Occipital lobe (tissue), 1 donor: ENCODE measurements at regions not wholly inside any gene's neighbourhood (a gene's known extent, or its start where the extent isn't known, plus 50 kb on each side); places are given as distances from the start of the nearest gene placed in this dataset.

ENCODE experiments used
- DNase-seq: peaks from one replicate; lab custom pipeline; 2025; lab: John Stamatoyannopoulos, UW

DNA sequence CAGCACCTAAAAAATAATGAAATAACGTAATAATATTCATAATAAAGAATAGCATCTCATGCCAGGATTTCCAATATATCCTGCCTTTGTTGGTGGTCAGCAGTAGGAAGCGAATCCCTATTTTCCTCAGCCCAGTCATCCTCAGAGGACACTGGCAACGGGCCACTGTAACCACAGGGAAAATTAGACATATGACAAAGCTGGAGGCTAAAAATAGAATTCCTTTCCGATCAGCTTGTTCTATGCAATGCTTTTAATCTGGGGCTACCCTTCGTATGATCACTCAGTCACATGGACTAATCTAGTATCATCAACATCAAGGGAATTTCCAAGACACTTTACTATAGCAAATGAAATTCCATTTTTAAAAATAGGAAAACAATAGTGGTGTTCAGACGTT lies 246.9 kb upstream of the KCNJ16 start:
- DNase-seq, result no peak

GRCh38 chr17:69834494-69834893 lies 240.5 kb upstream of the KCNJ16 start:
- no peak for DNase-seq

GRCh38 chr17:69851736-69852135 lies 223.3 kb upstream of the KCNJ16 start:
- no peak for DNase-seq

- DNase-seq, result no peak
These were observed 221.3 kb upstream of the KCNJ16 start for GRCh38 chr17:69853541-69854224.

- DNase-seq, result no peak
These were observed 220.7 kb upstream of the KCNJ16 start for GRCh38 chr17:69854225-69854780.

DNA sequence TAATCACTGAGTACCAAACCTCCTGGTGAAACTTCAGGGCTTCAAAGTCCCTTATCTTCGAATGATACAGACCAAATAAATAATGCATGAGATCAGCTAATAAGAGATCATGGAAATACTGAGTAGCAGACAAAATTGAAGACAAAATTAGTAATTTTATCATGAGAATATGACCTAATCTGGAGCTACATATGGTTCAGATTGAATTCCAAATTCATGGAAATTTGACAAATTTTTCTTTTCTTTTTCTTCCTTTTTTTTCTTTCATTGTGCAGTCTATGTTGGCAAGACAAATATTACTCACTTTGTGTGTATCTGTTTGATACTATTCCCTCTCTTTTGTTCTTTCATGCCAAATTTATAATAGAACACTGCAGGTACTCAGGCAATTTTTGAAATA lies 218.1 kb upstream of the KCNJ16 start:
- no peak for DNase-seq

DNA sequence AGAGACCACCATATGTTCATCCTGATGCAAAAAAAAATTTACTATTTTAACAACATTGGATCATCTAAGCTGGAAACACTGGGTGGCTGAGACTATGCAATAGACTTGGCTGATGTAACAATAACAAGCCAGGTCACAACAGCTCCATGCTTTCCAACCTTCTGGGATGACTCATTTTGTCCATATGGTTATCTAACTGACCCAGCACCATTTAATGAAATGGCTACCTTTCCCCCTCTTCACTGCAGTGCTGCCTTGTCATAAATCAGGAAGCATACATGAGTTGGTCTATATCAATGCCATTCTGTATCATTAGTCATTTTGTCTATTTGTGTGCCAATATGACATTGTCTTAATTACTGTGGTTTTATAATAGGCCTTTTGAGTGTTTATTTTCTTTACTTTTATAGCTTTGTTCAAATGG lies 217.6 kb upstream of the KCNJ16 start:
- DNase-seq, result no peak

GRCh38 chr17:69858460-69858859 lies 216.6 kb upstream of the KCNJ16 start:
- DNase-seq, result no peak

- no peak for DNase-seq
These were observed 214.8 kb upstream of the KCNJ16 start for GRCh38 chr17:69860142-69860680.

GRCh38 chr17:69864462-69864861 lies 210.6 kb upstream of the KCNJ16 start:
- DNase-seq, result no peak

- DNase-seq, result no peak
These were observed 205.4 kb upstream of the KCNJ16 start for GRCh38 chr17:69869667-69870066.

DNA sequence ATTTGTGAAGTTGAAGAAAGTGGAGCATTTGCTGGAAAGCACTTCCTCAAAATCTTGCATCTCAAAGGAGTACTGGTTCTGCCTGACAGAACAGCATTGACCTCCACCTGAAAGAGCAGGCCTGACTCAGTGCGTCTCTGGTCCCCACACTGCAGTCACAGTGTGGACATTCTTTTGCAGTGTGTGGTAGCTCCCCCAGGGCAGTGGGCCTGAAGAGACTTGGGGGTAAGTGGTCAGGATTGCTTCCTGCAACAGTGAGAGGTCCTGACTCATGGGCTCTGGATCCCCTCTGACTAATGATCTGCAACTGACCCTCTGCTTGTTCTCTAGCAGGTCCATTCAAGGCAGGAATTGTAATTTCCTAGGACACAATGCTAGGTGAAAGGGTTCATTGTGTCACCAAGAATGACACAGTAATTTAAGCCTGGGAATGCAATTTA lies 204.9 kb upstream of the KCNJ16 start:
- no peak for DNase-seq

DNA sequence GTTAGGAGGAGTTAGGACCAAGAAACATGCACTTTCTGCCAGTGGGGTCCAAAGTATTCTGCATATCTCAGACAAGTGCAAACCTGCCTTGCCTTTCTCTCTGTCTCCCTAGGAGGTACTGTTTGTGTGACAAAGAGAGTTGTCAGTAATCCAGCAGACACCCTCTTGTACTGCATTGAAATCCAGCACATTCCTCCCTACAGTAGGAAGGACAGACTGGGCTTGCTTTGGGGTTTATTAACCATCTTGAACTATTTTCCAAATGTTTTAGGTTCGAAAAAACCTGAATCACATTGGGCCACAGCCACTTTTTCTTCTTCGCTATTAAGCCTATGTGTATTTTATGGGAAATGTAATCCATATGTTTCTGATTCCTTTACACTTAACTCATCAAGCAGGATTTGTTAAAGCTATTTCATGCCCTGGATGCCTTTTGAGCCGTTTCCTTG lies 204.2 kb upstream of the KCNJ16 start:
- no peak for DNase-seq

- DNase-seq, result no peak
These were observed 203.7 kb upstream of the KCNJ16 start for GRCh38 chr17:69871318-69871717.

- no peak for DNase-seq
These were observed 202.3 kb upstream of the KCNJ16 start for GRCh38 chr17:69872675-69873262.

DNA sequence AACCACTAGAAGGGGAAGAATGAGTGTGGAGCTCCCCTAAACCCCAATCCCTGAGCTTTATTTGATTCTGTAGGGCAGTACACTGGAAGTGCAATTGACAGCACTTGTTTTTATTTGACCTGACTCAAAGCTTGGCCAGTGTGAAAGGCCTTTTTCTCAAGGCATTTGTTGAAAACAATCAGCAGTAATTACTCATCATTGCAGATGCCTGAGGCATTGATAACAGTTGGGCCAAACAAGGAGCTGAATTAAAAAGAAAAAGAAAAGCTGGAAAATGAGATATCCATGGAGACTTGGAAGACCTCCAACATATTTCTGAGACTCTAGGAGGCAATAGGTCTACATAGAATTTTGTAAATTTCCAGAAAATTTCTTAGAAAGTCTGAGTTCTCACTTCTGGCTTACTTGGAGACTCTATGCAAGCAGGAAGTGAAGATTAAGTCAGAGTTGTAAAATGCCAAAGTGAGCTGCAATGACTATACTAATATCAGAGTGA lies 200.8 kb upstream of the KCNJ16 start:
- no peak for DNase-seq

GRCh38 chr17:69876757-69877156 lies 198.3 kb upstream of the KCNJ16 start:
- no peak for DNase-seq

GRCh38 chr17:69878661-69879060 lies 196.4 kb upstream of the KCNJ16 start:
- no peak for DNase-seq

- no peak for DNase-seq
These were observed 195.4 kb upstream of the KCNJ16 start for GRCh38 chr17:69879576-69879975.

DNA sequence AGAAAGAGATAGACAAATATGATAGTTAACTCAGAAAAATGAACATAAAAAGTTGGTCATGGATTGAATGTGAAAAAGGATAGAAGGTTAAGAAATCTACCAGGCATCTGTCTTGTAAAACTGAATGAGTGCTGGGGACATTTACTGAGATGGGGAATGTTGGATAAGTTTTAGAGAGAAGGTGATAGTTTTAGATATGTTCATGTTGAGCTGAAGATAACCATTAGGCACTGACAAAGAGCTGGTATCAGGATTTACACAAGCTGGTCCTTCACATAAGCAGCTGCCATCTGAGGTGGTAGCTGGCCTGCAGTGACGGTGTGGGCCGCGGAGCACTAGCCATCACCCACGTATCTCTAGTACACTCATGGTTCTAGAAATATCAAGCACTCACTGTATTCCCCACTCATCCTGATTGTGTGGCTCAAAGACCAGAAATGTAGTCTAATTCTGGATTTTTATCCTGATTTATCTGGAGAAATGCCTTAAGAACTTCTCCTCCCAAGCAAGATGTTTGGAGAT lies 194.4 kb upstream of the KCNJ16 start:
- no peak for DNase-seq

GRCh38 chr17:69882281-69882680 lies 192.7 kb upstream of the KCNJ16 start:
- no peak for DNase-seq

- DNase-seq, result no peak
These were observed 191.9 kb upstream of the KCNJ16 start for GRCh38 chr17:69883120-69883519.
